Left lung (tissue), 4 donors: ENCODE measurements at regions not wholly inside any gene's neighbourhood (a gene's known extent, or its start where the extent isn't known, plus 50 kb on each side); places are given as distances from the start of the nearest gene placed in this dataset.
"Not testable (repeated sequence)": the region's sequence is repeated elsewhere in the genome, so short reads cannot be mapped to it uniquely, and the experiment has no call there.

Experiments used
- ATAC-seq: fragments of 200-7000 bp; cut with Tn5 transposase; one replicate; pipeline ENCODE4 v1.9.1; 2020; ENCODE audit warnings: moderate library complexity
- DNase-seq, 4 donors: peaks; one replicate each; pipeline ENCODE4 v3.0.0-alpha.2; 2013 to 2020
- H3K27ac ChIP-seq, 2 donors: fragments of 200-600 bp; sonication (generic) in 1 of 2; one replicate each; pipeline versions ENCODE4 v1.5.0 to v1.8.0; 2020 to 2021
- H3K27me3 ChIP-seq, 2 donors: fragments of 200-600 bp; sonication (generic) in 1 of 2; one replicate each; pipeline versions ENCODE4 v1.5.0 to v1.8.0; 2020 to 2021
- H3K36me3 ChIP-seq, 2 donors: fragments of 200-600 bp; sonication (generic) in 1 of 2; one replicate each; pipeline versions ENCODE4 v1.5.0 to v1.8.0; 2020 to 2021
- H3K4me1 ChIP-seq, 2 donors: fragments of 200-600 bp; one replicate each; pipeline ENCODE4 v1.8.0; 2021
- H3K4me3 ChIP-seq, 2 donors: fragments of 200-600 bp; sonication (generic) in 1 of 2; one replicate each; pipeline versions ENCODE4 v1.5.0 to v1.8.0; 2020 to 2021; ENCODE audit warnings: mild to moderate bottlenecking in 1 of 2
- H3K9me3 ChIP-seq, 2 donors: fragments of 200-600 bp; sonication (generic) in 1 of 2; one replicate each; pipeline versions ENCODE4 v1.5.0 to v1.8.0; 2020 to 2021
- CTCF ChIP-seq, 2 donors: fragments of 200-600 bp; sonication (generic) in 1 of 2; IDR thresholded peaks; one replicate each; pipeline versions ENCODE4 v1.5.0 to v1.8.0; 2021; ENCODE audit warnings: antibody characterized with exemption in 2 of 2
- intact Hi-C, 2 donors: fragments of 100-400 bp; cut with DNase I; formaldehyde crosslinking; loops; one replicate each; pipeline versions ENCODE4 v1.11.2 to v1.14.2; 2022
- donor health status: DM: no; HTN: yes; CAD: no.
- donor health status: DM: no; HTN: no; CAD: no.

- Histone ChIP-seq H3K36me3 (no peaks in the 10 kb centered on the region), H3K4me1 (no peaks in the 10 kb centered on the region), H3K4me3 (no peak overlapping the region), H3K27me3 (no peaks in the 10 kb centered on the region), H3K9me3 (no peaks in the 10 kb centered on the region), H3K27ac (no peak overlapping the region)
- intact Hi-C loops: no loop called here
- DNase-seq (no peak), ATAC-seq (no peak)
- no peak for TF ChIP-seq CTCF (IDR thresholded peaks at IDR 0.05)
These were observed 70.8 kb upstream of the SLC13A1 start for GRCh38 chr7:123270570-123270969.

- TF ChIP-seq CTCF (IDR thresholded peaks at IDR 0.05): no peak
- Histone ChIP-seq H3K27ac (no peak overlapping the region), H3K9me3 (peaks cover 0 to 6% of the 10 kb centered on the region in 2 donors), H3K27me3 (no peaks in the 10 kb centered on the region), H3K36me3 (no peaks in the 10 kb centered on the region), H3K4me3 (no peak overlapping the region), H3K4me1 (no peaks in the 10 kb centered on the region)
- intact Hi-C loops: no loop called here
- no peak for DNase-seq
- no peak for ATAC-seq
These were observed 66.1 kb upstream of the SLC13A1 start for GRCh38 chr7:123265853-123266252.

GRCh38 chr7:123264820-123265219 lies 65.1 kb upstream of the SLC13A1 start:
- H3K36me3 ChIP-seq, H3K9me3 ChIP-seq, H3K4me1 ChIP-seq, H3K27ac ChIP-seq, DNase-seq, H3K27me3 ChIP-seq, ATAC-seq, intact Hi-C loops, H3K4me3 ChIP-seq: not testable (repeated sequence)

- intact Hi-C loops: no loop called here
- no peak overlapping the region for H3K4me3 ChIP-seq
- no peaks in the 10 kb centered on the region for H3K27me3 ChIP-seq
- peaks cover 0 to 6% of the 10 kb centered on the region in 2 donors for H3K9me3 ChIP-seq
- no peaks in the 10 kb centered on the region for H3K4me1 ChIP-seq
- ATAC-seq (peak; percentile 69), DNase-seq (peak in 1 of 4 donors; percentile 5)
- H3K36me3 ChIP-seq: no peaks in the 10 kb centered on the region
- no peak overlapping the region for H3K27ac ChIP-seq
- no peak for TF ChIP-seq CTCF (IDR thresholded peaks at IDR 0.05)
These were observed 60.7 kb upstream of the SLC13A1 start for GRCh38 chr7:123260428-123260960.

- Histone ChIP-seq H3K4me1 (no peaks in the 10 kb centered on the region), H3K27ac (no peak overlapping the region), H3K9me3 (peaks cover 0 to 3% of the 10 kb centered on the region in 2 donors), H3K4me3 (no peak overlapping the region), H3K36me3 (no peaks in the 10 kb centered on the region), H3K27me3 (no peaks in the 10 kb centered on the region)
- intact Hi-C loops: no loop called here
- no peak for DNase-seq
- ATAC-seq: no peak
- TF ChIP-seq CTCF (IDR thresholded peaks at IDR 0.05): no peak
These were observed 60.0 kb upstream of the SLC13A1 start for GRCh38 chr7:123259759-123260158.
